GM12892 (cell line): ENCODE measurements at regions not wholly inside any gene's neighbourhood (a gene's known extent, or its start where the extent isn't known, plus 50 kb on each side); places are given as distances from the start of the nearest gene placed in this dataset.

Source experiments
- POLR2A ChIP-seq: IDR thresholded peaks from 2 replicates; pipeline ENCODE4 v1.6.1; 2011; ENCODE audit warnings: low read depth, low read length, control low read depth
- POLR2AphosphoS5 ChIP-seq: IDR thresholded peaks from 2 replicates; pipeline ENCODE4 v1.6.1; 2011; ENCODE audit warnings: low read depth, low read length, control low read depth

GRCh38 chr2:128783193-128783671 is 464.6 kb upstream of the HS6ST1 start:
- TF ChIP-seq POLR2A (no peak), POLR2AphosphoS5 (no peak)
